Fibroblast of skin of back (primary cell): ENCODE measurements at regions not wholly inside any gene's neighbourhood (a gene's known extent, or its start where the extent isn't known, plus 50 kb on each side); places are given as distances from the start of the nearest gene placed in this dataset.

ENCODE experiments used
- DNase-seq: peaks from one replicate; pipeline ENCODE4 v3.0.0-alpha.2; 2013

GRCh38 chrX:43522582-43522981 lies 133.5 kb upstream of the MAOA start:
- DNase-seq, result no peak

GRCh38 chrX:43525901-43526610 lies 130.0 kb upstream of the MAOA start:
- DNase-seq, result no peak

GRCh38 chrX:43526878-43527277 lies 129.2 kb upstream of the MAOA start:
- no peak for DNase-seq

- DNase-seq, result no peak
These were observed 128.3 kb upstream of the MAOA start for GRCh38 chrX:43527801-43528200.

GRCh38 chrX:43530837-43531236 lies 125.3 kb upstream of the MAOA start:
- DNase-seq, result no peak

- DNase-seq, result no peak
These were observed 115.8 kb upstream of the MAOA start for GRCh38 chrX:43540318-43540717.

- peak; percentile 28 for DNase-seq
These were observed 104.5 kb upstream of the MAOA start for GRCh38 chrX:43551590-43551989.

GRCh38 chrX:43552156-43552555 lies 103.9 kb upstream of the MAOA start:
- DNase-seq, result no peak

GRCh38 chrX:43552703-43553102 lies 103.4 kb upstream of the MAOA start:
- DNase-seq, result no peak

- no peak for DNase-seq
These were observed 102.8 kb upstream of the MAOA start for GRCh38 chrX:43553257-43553656.

- DNase-seq, result no peak
These were observed 99.9 kb upstream of the MAOA start for GRCh38 chrX:43556207-43556606.

- peak; percentile 41 for DNase-seq
These were observed 98.3 kb upstream of the MAOA start for GRCh38 chrX:43557792-43558191.

GRCh38 chrX:43559644-43560043 lies 96.5 kb upstream of the MAOA start:
- DNase-seq, result peak; percentile 36

- no peak for DNase-seq
These were observed 95.7 kb upstream of the MAOA start for GRCh38 chrX:43560247-43560946.

- DNase-seq, result no peak
These were observed 93.7 kb upstream of the MAOA start for GRCh38 chrX:43562372-43562771.

- DNase-seq, result no peak
These were observed 91.1 kb upstream of the MAOA start for GRCh38 chrX:43564953-43565352.

- no peak for DNase-seq
These were observed 89.9 kb upstream of the MAOA start for GRCh38 chrX:43566170-43566569.

- DNase-seq, result no peak
These were observed 82.6 kb upstream of the MAOA start for GRCh38 chrX:43573441-43574015.

- no peak for DNase-seq
These were observed 75.5 kb upstream of the MAOA start for GRCh38 chrX:43580621-43581020.

- no peak for DNase-seq
These were observed 74.9 kb upstream of the MAOA start for GRCh38 chrX:43581167-43581566.

- no peak for DNase-seq
These were observed 74.1 kb upstream of the MAOA start for GRCh38 chrX:43581888-43582539.

- DNase-seq, result no peak
These were observed 73.6 kb upstream of the MAOA start for GRCh38 chrX:43582540-43582913.

GRCh38 chrX:43585922-43586321 lies 70.2 kb upstream of the MAOA start:
- no peak for DNase-seq

- no peak for DNase-seq
These were observed 69.3 kb upstream of the MAOA start for GRCh38 chrX:43586830-43587229.
